GDM1 (cell line): ENCODE measurements at regions not wholly inside any gene's neighbourhood (a gene's known extent, or its start where the extent isn't known, plus 50 kb on each side); places are given as distances from the start of the nearest gene placed in this dataset.

Experiments
- DNase-seq: peaks from one replicate; lab custom pipeline; 2025; lab: John Stamatoyannopoulos, UW

DNA sequence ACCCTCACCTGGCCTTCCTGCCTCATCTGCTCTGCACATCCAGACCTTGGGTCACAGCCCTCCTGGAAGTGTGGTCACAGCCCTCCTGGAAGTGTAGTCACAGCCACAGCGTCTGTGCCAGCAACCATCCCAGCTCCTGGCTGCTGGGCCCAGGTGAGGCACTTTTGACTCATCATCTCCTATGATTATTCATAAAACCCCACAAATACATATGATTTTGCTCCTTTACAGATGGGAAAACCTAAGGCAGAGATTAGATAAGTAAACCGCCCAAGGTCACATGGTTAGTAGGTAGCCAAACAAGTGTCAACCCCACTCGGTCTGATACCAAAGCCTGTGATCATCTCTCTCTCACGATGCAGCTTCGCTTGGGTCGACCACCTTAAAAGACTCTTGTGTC, 94.3 kb downstream of the PRLHR start:
- DNase-seq: no peak

DNA sequence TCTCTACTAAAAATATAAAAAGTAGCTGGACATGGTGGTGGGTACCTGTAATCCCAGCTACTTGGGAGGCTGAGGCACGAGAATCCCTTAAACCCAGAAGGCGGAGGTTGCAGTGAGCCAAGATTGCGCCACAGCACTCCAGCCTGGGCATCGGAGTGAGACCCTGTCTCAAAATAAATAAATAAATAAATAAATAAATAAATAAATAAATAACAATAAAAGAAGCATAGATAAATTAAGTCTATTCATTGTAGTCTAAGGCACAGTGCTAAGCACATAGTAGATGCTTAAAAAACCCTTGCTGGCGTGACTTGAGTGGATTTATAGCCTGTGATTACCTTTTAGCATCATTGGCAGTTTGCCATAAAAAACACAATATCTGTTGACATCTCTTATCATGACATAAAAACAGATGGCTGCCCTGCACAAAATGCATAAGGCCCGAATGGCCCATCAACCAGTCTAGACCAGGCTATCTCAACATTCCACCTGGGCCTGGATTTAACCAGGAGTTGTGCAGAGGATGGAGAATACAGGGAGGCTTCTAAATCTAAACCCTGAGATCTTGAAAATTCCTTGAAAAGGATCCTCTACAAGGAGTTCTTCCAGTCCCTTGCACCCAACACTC, 94.9 kb downstream of the PRLHR start:
- no peak for DNase-seq

GRCh38 chr10:118499186-118499585, 96.3 kb downstream of the PRLHR start:
- DNase-seq: no peak

GRCh38 chr10:118498623-118499022, 96.8 kb downstream of the PRLHR start:
- DNase-seq: no peak

DNA sequence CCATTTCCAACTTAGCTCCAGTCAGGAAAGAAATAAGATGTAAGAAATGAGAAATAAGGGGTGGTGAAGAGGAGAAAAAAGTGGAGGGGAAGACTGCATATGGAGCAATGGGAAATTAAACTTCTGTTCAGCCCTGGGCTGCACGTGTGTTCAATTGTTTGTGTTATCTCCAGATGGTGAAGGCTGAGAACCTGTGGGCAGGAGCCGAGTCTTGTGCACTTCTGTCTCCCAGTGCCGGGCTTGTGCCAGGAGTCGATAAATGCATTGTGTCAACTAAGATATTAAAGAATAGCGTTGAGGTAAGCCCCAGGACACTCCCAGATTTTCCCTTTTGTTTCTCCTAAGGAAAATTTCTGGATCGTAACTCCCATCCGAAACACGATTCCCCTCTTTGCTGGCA, 98.2 kb downstream of the PRLHR start:
- DNase-seq: no peak

DNA sequence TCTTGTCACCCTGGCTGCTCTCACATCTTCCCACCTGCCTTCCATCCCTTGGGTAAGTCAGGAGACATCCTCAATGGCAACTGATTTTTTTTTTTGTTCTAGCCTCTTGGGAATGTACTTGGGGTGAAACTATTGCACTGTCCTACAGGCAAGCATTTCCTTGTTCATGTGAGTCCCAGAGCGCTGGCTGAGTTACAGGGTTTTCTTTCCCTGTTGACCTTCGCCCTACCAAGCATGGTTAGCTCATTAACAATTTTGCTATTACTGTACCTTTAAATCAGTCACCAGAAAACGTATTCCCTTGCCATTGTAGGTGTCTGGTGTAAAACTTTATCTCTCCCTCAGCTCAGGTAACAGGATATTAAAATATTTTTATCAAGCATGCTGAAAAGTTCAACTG, 98.9 kb downstream of the PRLHR start:
- DNase-seq: no peak

DNA sequence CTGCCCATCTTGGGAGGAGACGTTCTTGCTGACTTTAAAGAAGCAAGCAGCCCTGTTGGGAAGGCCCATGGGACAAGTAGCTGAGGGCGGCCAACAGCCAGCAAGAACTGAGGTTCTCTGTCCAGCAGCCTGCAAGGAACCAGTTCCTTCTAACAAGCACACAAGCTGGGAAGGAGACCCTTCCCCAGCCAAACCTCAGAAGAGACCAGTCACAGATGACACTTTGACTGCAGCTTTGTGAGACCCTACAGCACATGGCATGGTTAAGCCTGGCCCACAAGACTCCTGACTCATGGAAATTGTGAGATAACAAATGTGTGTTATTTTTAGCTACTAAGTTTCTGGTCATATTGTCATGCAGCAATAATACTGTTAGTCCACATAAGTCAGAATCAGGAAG, 99.9 kb downstream of the PRLHR start:
- no peak for DNase-seq

GRCh38 chr10:118491055-118491454, 104.4 kb downstream of the PRLHR start:
- no peak for DNase-seq

GRCh38 chr10:118488710-118489497, 106.5 kb downstream of the PRLHR start:
- DNase-seq: no peak

DNA sequence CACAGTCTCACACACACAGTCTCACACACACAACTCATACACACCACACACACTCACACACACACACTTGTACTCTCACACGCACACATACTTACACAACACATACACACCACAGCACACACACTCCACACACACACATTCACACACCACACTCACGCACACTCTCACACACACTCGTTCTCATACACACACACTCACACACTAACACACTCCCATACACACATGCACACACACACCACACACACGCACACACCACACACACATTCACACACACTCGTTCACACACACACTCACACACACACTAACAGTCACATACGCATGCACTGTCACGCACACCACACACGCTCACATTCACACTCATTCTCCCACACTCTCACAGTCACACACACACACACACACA, 109.8 kb downstream of the PRLHR start:
- no peak for DNase-seq

- no peak for DNase-seq
These were observed 111.1 kb downstream of the PRLHR start for GRCh38 chr10:118484152-118484871.

DNA sequence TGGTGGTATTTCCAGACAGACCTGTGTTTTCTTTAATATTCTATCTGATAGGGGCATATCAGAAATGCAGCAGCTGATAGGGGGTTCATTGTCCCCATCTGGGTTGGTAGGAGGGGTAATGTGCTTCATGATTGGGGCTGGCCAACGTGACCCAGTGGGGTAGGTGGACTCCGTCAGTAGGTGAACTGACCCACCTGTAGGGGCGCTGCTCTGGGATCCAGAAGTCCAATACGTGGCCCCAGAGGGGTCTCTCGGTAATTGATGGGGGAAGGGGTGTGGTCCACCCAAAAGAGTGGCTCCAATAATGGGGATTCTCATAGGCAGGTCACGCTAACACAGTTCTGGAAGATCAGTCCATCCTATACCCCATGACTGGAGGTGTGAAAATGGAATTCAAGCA, 112.0 kb downstream of the PRLHR start:
- no peak for DNase-seq

GRCh38 chr10:118482393-118483331, 112.8 kb downstream of the PRLHR start:
- no peak for DNase-seq

- no peak for DNase-seq
These were observed 113.6 kb downstream of the PRLHR start for GRCh38 chr10:118481871-118482270.

DNA sequence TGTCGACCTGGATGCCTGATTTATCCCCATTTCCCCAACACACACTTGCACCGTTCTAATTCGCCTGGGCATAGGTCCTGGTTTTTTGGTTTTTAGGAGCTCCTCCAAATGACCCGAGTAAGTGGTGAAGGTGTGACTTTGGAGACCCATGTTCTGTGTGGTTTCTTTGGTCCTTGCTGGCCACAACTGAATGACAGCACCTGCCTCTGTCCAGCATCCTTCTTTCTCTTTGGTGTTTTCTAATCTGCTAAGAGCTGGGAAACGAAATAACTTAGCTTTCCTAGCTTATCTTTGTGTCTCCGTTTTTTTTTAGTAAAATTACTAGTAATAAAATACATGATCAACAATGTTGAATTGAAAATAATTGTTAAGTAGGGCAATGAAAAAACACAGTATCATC, 120.2 kb downstream of the PRLHR start:
- no peak for DNase-seq

GRCh38 chr10:118474111-118474510, 121.3 kb downstream of the PRLHR start:
- no peak for DNase-seq

- no peak for DNase-seq
These were observed 122.0 kb downstream of the PRLHR start for GRCh38 chr10:118473305-118473960.

GRCh38 chr10:118472415-118473304, 122.8 kb downstream of the PRLHR start:
- DNase-seq: no peak

GRCh38 chr10:118471863-118472262, 123.6 kb downstream of the PRLHR start:
- no peak for DNase-seq

- no peak for DNase-seq
These were observed 125.0 kb downstream of the PRLHR start for GRCh38 chr10:118470470-118470869.
